Fibroblast of pulmonary artery (primary cell): ENCODE measurements at regions not wholly inside any gene's neighbourhood (a gene's known extent, or its start where the extent isn't known, plus 50 kb on each side); places are given as distances from the start of the nearest gene placed in this dataset.

ENCODE experiments used
- DNase-seq: peaks from one replicate; pipeline ENCODE4 v3.0.0-alpha.2; 2010; ENCODE audit warnings: low read depth
- H3K4me3 ChIP-seq: replicated peaks from 2 replicates; pipeline ENCODE4 v1.5.1; 2011; ENCODE audit warnings: low read depth, mild to moderate bottlenecking, control low read depth, low read length, moderate library complexity
- CTCF ChIP-seq: IDR thresholded peaks from 2 replicates; pipeline ENCODE4 v1.5.1; 2011; ENCODE audit warnings: mild to moderate bottlenecking, control low read depth, low read length, inconsistent platforms; ENCODE audit errors: missing control alignments

- TF ChIP-seq CTCF = no peak
- no peak overlapping the region for H3K4me3 ChIP-seq
- DNase-seq = no peak
These were observed 259.4 kb upstream of the JADE1 start for GRCh38 chr4:128550060-128550459.

GRCh38 chr4:128549636-128550035, 259.9 kb upstream of the JADE1 start:
- no peak for TF ChIP-seq CTCF
- no peak for DNase-seq
- no peak overlapping the region for H3K4me3 ChIP-seq

- H3K4me3 ChIP-seq = no peak overlapping the region
- no peak for TF ChIP-seq CTCF
- no peak for DNase-seq
These were observed 260.8 kb upstream of the PGRMC2 start for GRCh38 chr4:128548381-128548780.

GRCh38 chr4:128544272-128544671, 256.7 kb upstream of the PGRMC2 start:
- H3K4me3 ChIP-seq = no peak overlapping the region
- no peak for DNase-seq
- TF ChIP-seq CTCF = no peak

- TF ChIP-seq CTCF = no peak
- no peak overlapping the region for H3K4me3 ChIP-seq
- no peak for DNase-seq
These were observed 256.1 kb upstream of the PGRMC2 start for GRCh38 chr4:128543696-128544095.

GRCh38 chr4:128542047-128542446, 254.4 kb upstream of the PGRMC2 start:
- no peak for DNase-seq
- TF ChIP-seq CTCF = no peak
- H3K4me3 ChIP-seq = no peak overlapping the region

GRCh38 chr4:128540122-128540521, 252.5 kb upstream of the PGRMC2 start:
- H3K4me3 ChIP-seq = no peak overlapping the region
- no peak for TF ChIP-seq CTCF
- no peak for DNase-seq
